Transverse colon (tissue), 4 donors: ENCODE measurements at regions not wholly inside any gene's neighbourhood (a gene's known extent, or its start where the extent isn't known, plus 50 kb on each side); places are given as distances from the start of the nearest gene placed in this dataset.

ENCODE experiments used
- DNase-seq: peaks from one replicate; pipeline ENCODE4 v3.0.0-alpha.2; 2019
- H3K27ac ChIP-seq, 4 donors: fragments of 200-600 bp; sonication (generic); 2 replicates each; pipeline ENCODE4 v1.5.1; 2016 to 2018; ENCODE audit warnings: inconsistent platforms in 4 of 4
- H3K27me3 ChIP-seq: fragments of 200-600 bp; sonication (generic); 2 replicates; pipeline ENCODE4 v1.5.1; 2017; ENCODE audit warnings: inconsistent platforms
- H3K36me3 ChIP-seq, 4 donors: fragments of 200-600 bp; sonication (generic); 2 replicates each; pipeline ENCODE4 v1.5.1; 2017 to 2019; ENCODE audit warnings: inconsistent platforms in 4 of 4
- H3K4me1 ChIP-seq, 4 donors: fragments of 200-600 bp; sonication (generic); 2 replicates each; pipeline ENCODE4 v1.5.1; 2017 to 2020; ENCODE audit warnings: inconsistent platforms in 4 of 4
- H3K4me3 ChIP-seq, 4 donors: fragments of 200-600 bp; sonication (generic); 1 replicate in 1 of 4; 2 replicates in 3 of 4; pipeline versions ENCODE4 v1.5.1 to v1.6.1; 2017 to 2019; ENCODE audit warnings: inconsistent platforms in 4 of 4
- H3K9me3 ChIP-seq, 2 donors: fragments of 200-600 bp; sonication (generic); 2 replicates each; pipeline ENCODE4 v1.5.1; 2017 to 2019; ENCODE audit warnings: inconsistent platforms in 2 of 2
- EP300 ChIP-seq: sonication (generic); formaldehyde crosslinking; IDR thresholded peaks from one replicate; pipeline ENCODE4 v1.6.1; 2017; ENCODE audit warnings: antibody characterized with exemption, low read depth
- POLR2A ChIP-seq: fragments of 450-650 bp; IDR thresholded peaks from one replicate; pipeline ENCODE4 v1.6.1; 2016; ENCODE audit warnings: antibody characterized with exemption, mild to moderate bottlenecking, moderate library complexity
- POLR2AphosphoS5 ChIP-seq, 3 donors: sonication (generic); formaldehyde crosslinking; IDR thresholded peaks; one replicate each; pipeline ENCODE4 v1.6.1; 2016; ENCODE audit warnings: antibody characterized with exemption in 3 of 3
- WGBS, 2 donors: methylation state at CpG; one replicate each; pipeline ENCODE4 v1.1.5; 2018; ENCODE audit warnings: low coverage in 1 of 2; 5-methylcytosine and 5-hydroxymethylcytosine counted together
- in situ Hi-C, 4 donors: fragments of 200-750 bp; cut with MboI; loops; one replicate each; pipeline versions ENCODE4 v1.15.0 to v1.15.1; 2017; ENCODE audit warnings: low sequenced_read_pairs in 3 of 4, low pct_ligation_motif_present in 1 of 4, low pct_unique_long_range_greater_than_20kb in 1 of 4
- intact Hi-C: fragments of 100-400 bp; cut with DNase I; formaldehyde crosslinking; loops from one replicate; pipeline ENCODE4 v1.15.1; 2023; ENCODE audit warnings: low total_unique reads
- TF ChIP-seq, protein P1 (sequence below), 5 experiments: fragments of 200-600 bp in 3 of 5; fragments of 450-650 bp in 2 of 5; sonication (generic) in 3 of 5; IDR thresholded peaks; 1 replicate in 2 of 5; 2 replicates in 3 of 5; pipeline ENCODE4 v1.5.1; 2016 to 2017; ENCODE audit warnings: antibody characterized with exemption in 5 of 5, inconsistent platforms in 3 of 5, mild to moderate bottlenecking in 2 of 5, moderate library complexity in 1 of 5

DNA sequence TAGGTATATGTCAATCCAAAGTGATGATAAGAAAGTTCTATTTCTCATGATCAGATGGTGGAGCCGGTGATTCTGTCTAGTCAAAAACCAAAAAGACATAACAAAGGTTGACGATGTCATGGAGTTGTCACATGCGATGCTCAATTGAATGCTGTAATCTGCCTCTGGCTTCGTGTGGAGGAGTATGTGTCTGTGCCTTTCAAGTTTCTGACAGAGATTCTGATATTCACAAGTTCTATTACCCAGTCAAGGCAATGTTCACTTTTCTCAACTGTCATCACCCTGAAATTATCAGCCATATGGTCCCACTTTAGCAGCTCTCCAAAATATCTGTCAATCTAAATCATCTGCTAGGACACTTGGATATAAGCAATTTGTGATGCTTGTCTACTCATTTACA is 367.6 kb upstream of the PRR20A start:
- no peak for DNase-seq
- WGBS, 2 donors: 80% methylated on average over 4 of the region's 4 CpGs; no CpG with 5 or more reads in 1 of the 2 donors
- in situ Hi-C loops: no loop called here

DNA sequence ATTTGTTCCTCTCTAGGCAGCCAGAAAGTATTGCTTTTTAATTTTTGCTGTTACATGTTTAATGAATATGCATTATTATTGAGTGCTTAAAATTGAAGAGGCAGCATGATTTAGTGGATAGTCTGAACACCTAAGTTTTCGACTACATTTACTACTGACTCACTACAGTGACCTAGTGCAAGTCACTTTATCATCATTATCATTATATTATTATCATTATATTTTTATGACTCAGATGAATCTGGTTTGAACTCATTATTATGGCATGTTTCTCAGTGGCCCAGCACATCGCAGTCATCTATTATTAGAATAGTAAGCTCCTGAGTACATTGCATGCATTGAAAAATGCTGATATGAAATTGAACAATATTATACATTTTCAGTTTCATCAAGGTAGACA is 351.2 kb upstream of the PRR20A start:
- Histone ChIP-seq H3K27ac (no peak overlapping the region), H3K36me3 (no peaks in the 10 kb centered on the region), H3K4me3 (no peak overlapping the region), H3K9me3 (no peaks in the 10 kb centered on the region), H3K27me3 (no peaks in the 10 kb centered on the region), H3K4me1 (no peaks in the 10 kb centered on the region)
- no peak for TF ChIP-seq POLR2A
- no peak for TF ChIP-seq EP300
- no peak for TF ChIP-seq POLR2AphosphoS5 (IDR thresholded peaks at IDR 0.05)
- TF ChIP-seq, protein P1, sequence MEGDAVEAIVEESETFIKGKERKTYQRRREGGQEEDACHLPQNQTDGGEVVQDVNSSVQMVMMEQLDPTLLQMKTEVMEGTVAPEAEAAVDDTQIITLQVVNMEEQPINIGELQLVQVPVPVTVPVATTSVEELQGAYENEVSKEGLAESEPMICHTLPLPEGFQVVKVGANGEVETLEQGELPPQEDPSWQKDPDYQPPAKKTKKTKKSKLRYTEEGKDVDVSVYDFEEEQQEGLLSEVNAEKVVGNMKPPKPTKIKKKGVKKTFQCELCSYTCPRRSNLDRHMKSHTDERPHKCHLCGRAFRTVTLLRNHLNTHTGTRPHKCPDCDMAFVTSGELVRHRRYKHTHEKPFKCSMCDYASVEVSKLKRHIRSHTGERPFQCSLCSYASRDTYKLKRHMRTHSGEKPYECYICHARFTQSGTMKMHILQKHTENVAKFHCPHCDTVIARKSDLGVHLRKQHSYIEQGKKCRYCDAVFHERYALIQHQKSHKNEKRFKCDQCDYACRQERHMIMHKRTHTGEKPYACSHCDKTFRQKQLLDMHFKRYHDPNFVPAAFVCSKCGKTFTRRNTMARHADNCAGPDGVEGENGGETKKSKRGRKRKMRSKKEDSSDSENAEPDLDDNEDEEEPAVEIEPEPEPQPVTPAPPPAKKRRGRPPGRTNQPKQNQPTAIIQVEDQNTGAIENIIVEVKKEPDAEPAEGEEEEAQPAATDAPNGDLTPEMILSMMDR (IDR thresholded peaks at IDR 0.05): no peak
- DNase-seq: no peak
- intact Hi-C loops: no loop called here
- WGBS, 2 donors: 78 to 82% methylated on average over 2 of the region's 2 CpGs
- in situ Hi-C loops: no loop called here

More for the DNA sequence above, 367.6 kb upstream of the PRR20A start:
- H3K4me1 ChIP-seq: no peaks in the 10 kb centered on the region
- H3K4me3 ChIP-seq: no peak overlapping the region
- no peaks in the 10 kb centered on the region for H3K36me3 ChIP-seq
- no peaks in the 10 kb centered on the region for H3K27me3 ChIP-seq
- no peaks in the 10 kb centered on the region for H3K9me3 ChIP-seq
- intact Hi-C loops: no loop called here
- no peak overlapping the region for H3K27ac ChIP-seq
- no peak for TF ChIP-seq EP300
- no peak for TF ChIP-seq POLR2A
- TF ChIP-seq POLR2AphosphoS5 (IDR thresholded peaks at IDR 0.05): no peak
- TF ChIP-seq, protein P1 (IDR thresholded peaks at IDR 0.05): no peak

DNA sequence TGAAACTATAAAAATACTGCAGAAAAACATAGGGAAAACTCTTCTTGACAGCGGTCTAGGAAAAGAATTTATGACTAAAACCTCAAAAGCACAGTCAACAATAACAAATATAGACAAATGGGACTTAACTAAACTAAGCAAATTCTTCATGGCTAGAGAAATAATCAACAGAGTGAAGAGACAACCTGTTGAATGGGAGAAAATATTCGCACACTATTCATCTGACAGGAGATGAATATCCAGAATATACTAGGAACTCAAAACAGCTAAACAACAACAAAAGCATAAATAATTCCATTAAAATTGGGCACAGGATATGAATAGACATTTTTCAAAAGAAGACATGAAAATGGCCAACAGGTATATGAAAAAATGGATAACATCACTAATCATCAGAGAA is 303.6 kb upstream of the PRR20A start:
- TF ChIP-seq, protein P1 (IDR thresholded peaks at IDR 0.05): no peak
- TF ChIP-seq EP300 (no peak), POLR2A (no peak), POLR2AphosphoS5 (IDR thresholded peaks at IDR 0.05) (no peak)
- Histone ChIP-seq H3K27ac (no peak overlapping the region), H3K4me1 (no peaks in the 10 kb centered on the region), H3K27me3 (no peaks in the 10 kb centered on the region), H3K4me3 (no peak overlapping the region), H3K36me3 (no peaks in the 10 kb centered on the region), H3K9me3 (no peaks in the 10 kb centered on the region)
- in situ Hi-C loops: no loop called here
- 92 to 96% methylated on average over 2 of the region's 2 CpGs for WGBS, 2 donors
- DNase-seq: no peak
- intact Hi-C loops: no loop called here

DNA sequence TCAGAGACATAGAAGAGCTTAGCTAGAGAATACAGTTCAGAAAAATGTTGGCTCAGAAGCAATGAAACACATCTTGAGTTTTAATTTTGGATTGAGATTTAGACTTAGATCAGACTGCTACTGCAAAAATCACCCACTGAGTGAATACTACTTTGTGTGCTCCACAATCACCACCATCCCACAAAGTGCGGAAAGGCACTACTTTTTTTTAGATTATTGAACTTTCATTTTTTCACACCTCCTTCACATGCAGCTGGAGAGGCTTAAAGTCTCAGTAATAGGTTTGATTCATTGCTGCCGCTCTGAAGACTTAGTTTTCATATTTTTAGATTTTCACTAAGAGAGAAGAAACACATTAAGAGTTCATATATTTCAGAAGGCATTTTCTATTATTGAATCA is 289.9 kb upstream of the PRR20A start:
- H3K36me3 ChIP-seq: no peaks in the 10 kb centered on the region
- 85 to 89% methylated on average over 2 of the region's 2 CpGs for WGBS, 2 donors
- no peaks in the 10 kb centered on the region for H3K9me3 ChIP-seq
- no peaks in the 10 kb centered on the region for H3K27me3 ChIP-seq
- no peaks in the 10 kb centered on the region for H3K4me1 ChIP-seq
- no peak overlapping the region for H3K27ac ChIP-seq
- no peak overlapping the region for H3K4me3 ChIP-seq
- in situ Hi-C loops (no loop called here), intact Hi-C loops (no loop called here)
- DNase-seq: no peak
- TF ChIP-seq EP300 (no peak), POLR2A (no peak), POLR2AphosphoS5 (IDR thresholded peaks at IDR 0.05) (no peak)
- TF ChIP-seq, protein P1 (IDR thresholded peaks at IDR 0.05): no peak
